D721Med (cell line): ENCODE measurements at regions not wholly inside any gene's neighbourhood (a gene's known extent, or its start where the extent isn't known, plus 50 kb on each side); places are given as distances from the start of the nearest gene placed in this dataset.
"Not testable (repeated sequence)": the region's sequence is repeated elsewhere in the genome, so short reads cannot be mapped to it uniquely, and the experiment has no call there.

ENCODE experiments used
- DNase-seq: peaks from one replicate; pipeline ENCODE4 v3.0.0; 2011; ENCODE audit warnings: low spot score; ENCODE audit not compliant: insufficient read length
- FAIRE-seq: peaks from 2 replicates; lab custom pipeline; 2011; peaks lifted over from hg19 to GRCh38; lab: Jason Lieb, UNC
- CTCF ChIP-seq: IDR thresholded peaks from 2 replicates; pipeline ENCODE4 v1.5.1; 2012; ENCODE audit warnings: mild to moderate bottlenecking, control low read depth; ENCODE audit not compliant: insufficient read depth; ENCODE audit errors: missing control alignments

DNA sequence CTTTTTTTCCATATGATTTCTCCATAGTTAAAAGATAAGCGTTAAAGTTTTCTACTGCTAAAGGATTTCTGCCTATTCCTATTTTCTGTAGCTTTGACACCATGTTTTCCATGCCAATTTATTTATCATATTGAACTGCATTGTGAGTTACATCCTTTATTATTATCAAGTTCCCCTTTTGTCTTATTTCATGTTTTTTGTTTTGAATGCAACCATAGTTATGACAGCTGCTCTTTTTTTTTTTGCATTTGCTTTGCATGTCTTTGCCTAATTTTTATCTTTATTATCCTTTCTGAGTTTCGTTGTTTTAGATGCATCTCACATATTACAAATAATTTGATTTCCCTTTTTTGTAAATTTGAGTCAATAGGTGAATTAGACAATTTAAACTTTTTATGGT, 161.5 kb downstream of the DEPDC1B start:
- DNase-seq (no peak), FAIRE-seq (no peak)
- no peak for TF ChIP-seq CTCF

GRCh38 chr5:60535951-60536350, 164.0 kb downstream of the DEPDC1B start:
- TF ChIP-seq CTCF, result no peak
- no peak for FAIRE-seq

DNA sequence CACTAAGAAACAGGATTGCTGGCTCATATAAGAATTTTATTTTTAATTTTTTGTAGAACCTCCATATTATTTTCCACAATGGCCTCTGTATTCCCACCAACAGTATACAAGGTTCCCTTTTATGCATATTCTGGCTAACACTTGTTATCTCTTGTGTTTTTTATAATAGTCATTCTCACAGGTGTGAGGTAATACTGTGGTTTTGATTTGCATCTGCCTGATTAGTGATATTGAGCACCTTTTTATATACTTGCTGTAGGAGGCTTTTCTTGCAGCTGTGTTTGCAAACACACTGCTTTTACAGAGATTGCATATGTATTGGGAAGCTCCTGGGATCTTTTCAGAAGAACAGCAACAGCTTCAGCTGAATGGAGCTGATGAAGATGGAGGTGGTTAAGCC, 164.8 kb downstream of the DEPDC1B start:
- no peak for TF ChIP-seq CTCF
- no peak for FAIRE-seq
- DNase-seq, result no peak

More at GRCh38 chr5:60535951-60536350, 164.0 kb downstream of the DEPDC1B start:
- DNase-seq, result no peak

DNA sequence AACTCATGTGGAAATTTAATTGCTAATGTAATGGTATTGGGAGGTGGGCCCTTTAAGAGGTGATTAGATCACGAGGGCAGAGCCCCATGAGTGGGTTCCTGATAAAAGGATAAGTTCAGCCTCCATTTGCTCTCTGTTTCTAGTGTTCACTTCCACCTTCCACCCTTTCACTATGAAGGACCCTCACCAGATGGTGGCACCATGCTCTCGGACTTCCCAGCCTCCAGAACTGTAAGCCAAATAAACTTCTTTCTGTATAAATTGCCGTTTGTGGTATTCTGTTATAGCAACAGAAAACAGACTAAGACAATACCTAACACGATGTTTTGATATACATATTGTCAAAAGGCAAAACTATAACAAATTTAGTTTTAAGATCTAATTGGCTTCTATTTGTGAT, 166.2 kb downstream of the DEPDC1B start:
- FAIRE-seq (no peak), DNase-seq (no peak)
- TF ChIP-seq CTCF, result no peak

DNA sequence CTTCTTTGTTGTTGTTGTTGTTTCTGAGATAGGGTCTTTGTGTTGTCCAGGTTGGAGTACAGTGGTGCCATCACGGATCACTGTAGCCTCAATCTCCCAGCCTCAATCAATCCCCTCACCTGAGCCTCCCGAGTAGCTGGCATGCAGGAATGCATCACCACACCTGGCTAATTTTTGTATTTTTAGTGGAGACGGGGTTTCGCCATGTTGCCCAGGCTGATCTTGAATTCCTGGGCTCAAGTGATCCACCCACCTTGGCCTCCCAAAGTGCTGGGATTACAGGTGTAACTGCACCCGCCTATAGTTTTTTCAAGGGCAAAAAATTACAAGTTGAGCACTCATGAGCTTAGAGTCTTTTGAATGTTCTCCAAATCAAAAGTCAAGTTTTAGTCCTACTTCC, 167.2 kb downstream of the DEPDC1B start:
- FAIRE-seq, DNase-seq: not testable (repeated sequence)

DNA sequence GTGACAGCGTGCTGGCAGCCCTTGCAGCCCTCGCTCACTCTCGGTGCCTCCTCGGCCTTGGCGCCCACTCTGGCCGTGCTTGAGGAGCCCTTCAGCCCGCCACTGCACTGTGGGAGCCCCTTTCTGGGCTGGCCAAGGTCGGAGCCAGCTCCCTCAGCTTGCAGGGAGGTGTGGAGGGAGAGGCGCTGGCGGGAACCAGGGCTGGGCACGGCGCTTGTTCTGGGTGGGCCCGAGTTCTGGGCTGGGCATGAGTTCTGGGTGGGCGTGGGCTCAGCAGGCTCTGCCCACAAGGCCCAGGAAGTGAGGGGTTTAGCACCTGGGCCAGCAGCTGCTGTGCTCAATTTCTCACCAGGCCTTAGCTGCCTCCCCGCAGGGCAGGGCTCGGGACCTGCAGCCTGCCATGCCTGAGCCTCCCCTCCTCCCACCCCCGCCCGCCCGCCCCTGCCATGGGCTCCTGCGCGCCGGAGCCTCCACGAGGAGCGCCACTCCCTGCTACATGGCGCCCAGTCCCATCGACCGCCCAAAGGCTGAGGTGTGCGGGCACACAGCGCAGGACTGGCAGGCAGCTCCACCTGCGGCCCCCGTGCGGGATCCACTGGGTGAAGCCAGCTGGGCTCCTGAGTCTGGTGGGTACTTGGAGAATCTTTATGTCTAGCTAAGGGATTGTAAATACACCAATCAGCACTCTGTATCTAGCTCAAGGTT, 169.7 kb downstream of the DEPDC1B start:
- DNase-seq, FAIRE-seq: not testable (repeated sequence)

- FAIRE-seq (no peak), DNase-seq (no peak)
- no peak for TF ChIP-seq CTCF
These were observed 171.0 kb downstream of the DEPDC1B start for GRCh38 chr5:60529001-60529400.

- no peak for FAIRE-seq
- no peak for TF ChIP-seq CTCF
These were observed 172.9 kb downstream of the DEPDC1B start for GRCh38 chr5:60527072-60527471.

More at GRCh38 chr5:60527072-60527471, 172.9 kb downstream of the DEPDC1B start:
- DNase-seq, result no peak
